Stomach (tissue), 8 donors: ENCODE measurements at regions not wholly inside any gene's neighbourhood (a gene's known extent, or its start where the extent isn't known, plus 50 kb on each side); places are given as distances from the start of the nearest gene placed in this dataset.

Experiments
- DNase-seq, 2 donors: peaks; one replicate each; pipeline versions ENCODE4 v3.0.0 to v3.0.0-alpha.2; 2013 to 2019
- H3K27ac ChIP-seq, 5 donors: fragments of 200-600 bp in 4 of 5; sonication (generic) in 4 of 5; one replicate each; pipeline ENCODE4 v1.5.1; 2013 to 2019; ENCODE audit warnings: mild to moderate bottlenecking in 1 of 5, moderate library complexity in 1 of 5
- H3K27me3 ChIP-seq, 3 donors: fragments of 200-600 bp; sonication (generic); one replicate each; pipeline ENCODE4 v1.5.1; 2017 to 2019; ENCODE audit warnings: mixed run types in 1 of 3
- H3K36me3 ChIP-seq, 4 donors: fragments of 200-600 bp; sonication (generic); 1 replicate in 3 of 4; 2 replicates in 1 of 4; pipeline ENCODE4 v1.5.1; 2016 to 2019
- H3K4me1 ChIP-seq, 4 donors: fragments of 200-600 bp; sonication (generic); one replicate each; pipeline ENCODE4 v1.5.1; 2016 to 2019
- H3K4me3 ChIP-seq, 4 donors: fragments of 200-600 bp; sonication (generic) in 3 of 4; one replicate each; pipeline ENCODE4 v1.5.1; 2016 to 2019; ENCODE audit warnings: mild to moderate bottlenecking in 1 of 4
- H3K9me3 ChIP-seq, 4 donors: fragments of 200-600 bp; sonication (generic); one replicate each; pipeline ENCODE4 v1.5.1; 2016 to 2019
- CTCF ChIP-seq, 7 experiments: fragments of 450-650 bp in 4 of 7; fragments of 200-600 bp in 3 of 7; sonication (generic) in 3 of 7; IDR thresholded peaks; one replicate each; pipeline ENCODE4 v1.5.1; 2016 to 2019; ENCODE audit warnings: antibody characterized with exemption in 7 of 7, control low read depth in 2 of 7, mild to moderate bottlenecking in 1 of 7
- EP300 ChIP-seq: sonication (generic); formaldehyde crosslinking; IDR thresholded peaks from one replicate; pipeline ENCODE4 v1.6.1; 2017; ENCODE audit warnings: antibody characterized with exemption
- POLR2A ChIP-seq, 4 donors: fragments of 450-650 bp; IDR thresholded peaks; one replicate each; pipeline ENCODE4 v1.6.1; 2016; ENCODE audit warnings: antibody characterized with exemption in 4 of 4, control low read depth in 2 of 4, mild to moderate bottlenecking in 1 of 4, moderate library complexity in 1 of 4
- POLR2AphosphoS5 ChIP-seq, 3 donors: sonication (generic); formaldehyde crosslinking; IDR thresholded peaks; one replicate each; pipeline ENCODE4 v1.6.1; 2016; ENCODE audit warnings: antibody characterized with exemption in 3 of 3
- whole genome bisulfite sequencing, 5 donors: extraction: QIAGEN DNeasy Blood & Tissue Kit in 3 of 5; methylation state at CpG; one replicate each; pipeline versions ENCODE4 v1.1.5 to v1.1.7; 2013 to 2018; 5-methylcytosine and 5-hydroxymethylcytosine counted together
- intact Hi-C: fragments of 100-400 bp; cut with DNase I; formaldehyde crosslinking; loops from one replicate; pipeline ENCODE4 v1.15.1; 2023; ENCODE audit warnings: low total_unique reads
- donor health status: healthy with polysubstance abuse.
- donor health status: Bipolar disorder and iron deficiency.
- donor health status: healthy.

- Histone ChIP-seq H3K9me3 (no peaks in the 10 kb centered on the region), H3K4me1 (no peaks in the 10 kb centered on the region), H3K4me3 (no peak overlapping the region), H3K27me3 (no peaks in the 10 kb centered on the region), H3K36me3 (no peaks in the 10 kb centered on the region), H3K27ac (no peak overlapping the region)
- no peak for TF ChIP-seq CTCF (IDR thresholded peaks at IDR 0.05)
- no peak for TF ChIP-seq POLR2A (IDR thresholded peaks at IDR 0.05)
- intact Hi-C loops = no loop called here
- DNase-seq = peak in 1 of 2 donors; percentile 20
Measured at GRCh38 chr1:79692519-79692918, 686.0 kb upstream of the ADGRL4 start.

- WGBS, 5 donors = 68 to 84% (median 76%) methylated on average over 2 of the region's 2 CpGs
- TF ChIP-seq POLR2AphosphoS5 (IDR thresholded peaks at IDR 0.05) (no peak), EP300 (no peak), POLR2A (IDR thresholded peaks at IDR 0.05) (no peak), CTCF (IDR thresholded peaks at IDR 0.05) (no peak)
- intact Hi-C loops = no loop called here
- Histone ChIP-seq H3K4me3 (no peak overlapping the region), H3K27me3 (no peaks in the 10 kb centered on the region), H3K27ac (no peak overlapping the region), H3K9me3 (peaks cover 0 to 6% (median 0%) of the 10 kb centered on the region in 4 donors), H3K36me3 (no peaks in the 10 kb centered on the region), H3K4me1 (no peaks in the 10 kb centered on the region)
- DNase-seq = no peak
Measured at GRCh38 chr1:79688932-79689331, 682.4 kb upstream of the ADGRL4 start.

GRCh38 chr1:79683420-79683819 is 676.9 kb upstream of the ADGRL4 start:
- H3K27ac ChIP-seq = no peak overlapping the region
- no peak overlapping the region for H3K4me3 ChIP-seq
- H3K27me3 ChIP-seq = no peaks in the 10 kb centered on the region
- no peaks in the 10 kb centered on the region for H3K4me1 ChIP-seq
- no peaks in the 10 kb centered on the region for H3K36me3 ChIP-seq
- DNase-seq = no peak
- TF ChIP-seq CTCF (IDR thresholded peaks at IDR 0.05) (no peak), EP300 (no peak), POLR2A (IDR thresholded peaks at IDR 0.05) (no peak), POLR2AphosphoS5 (IDR thresholded peaks at IDR 0.05) (no peak)
- peaks cover 0 to 16% (median 4%) of the 10 kb centered on the region in 4 donors for H3K9me3 ChIP-seq
- intact Hi-C loops = no loop called here

GRCh38 chr1:79682478-79682877 is 675.9 kb upstream of the ADGRL4 start:
- no peaks in the 10 kb centered on the region for H3K4me1 ChIP-seq
- TF ChIP-seq POLR2AphosphoS5 (IDR thresholded peaks at IDR 0.05) (no peak), CTCF (IDR thresholded peaks at IDR 0.05) (no peak), POLR2A (IDR thresholded peaks at IDR 0.05) (no peak), EP300 (no peak)
- no peak for DNase-seq
- 78 to 95% (median 93%) methylated on average over 1 of the region's 1 CpG for WGBS, 5 donors
- H3K4me3 ChIP-seq = no peak overlapping the region
- intact Hi-C loops = no loop called here
- peaks cover 0 to 16% (median 4%) of the 10 kb centered on the region in 4 donors for H3K9me3 ChIP-seq
- H3K36me3 ChIP-seq = no peaks in the 10 kb centered on the region
- no peak overlapping the region for H3K27ac ChIP-seq
- H3K27me3 ChIP-seq = no peaks in the 10 kb centered on the region

- no peaks in the 10 kb centered on the region for H3K4me1 ChIP-seq
- peaks cover 0 to 16% (median 4%) of the 10 kb centered on the region in 4 donors for H3K9me3 ChIP-seq
- no peaks in the 10 kb centered on the region for H3K36me3 ChIP-seq
- H3K27ac ChIP-seq = no peak overlapping the region
- H3K4me3 ChIP-seq = no peak overlapping the region
- intact Hi-C loops = no loop called here
- no peaks in the 10 kb centered on the region for H3K27me3 ChIP-seq
- no peak for DNase-seq
- TF ChIP-seq EP300 (no peak), POLR2A (IDR thresholded peaks at IDR 0.05) (no peak)
Measured at GRCh38 chr1:79681382-79681781, 674.9 kb upstream of the ADGRL4 start.
